ENCODE measurements at regions not wholly inside any gene's neighbourhood (a gene's known extent, or its start where the extent isn't known, plus 50 kb on each side); places are given as distances from the start of the nearest gene placed in this dataset.
"Not testable (repeated sequence)": the region's sequence is repeated elsewhere in the genome, so short reads cannot be mapped to it uniquely, and the experiment has no call there.

DNA sequence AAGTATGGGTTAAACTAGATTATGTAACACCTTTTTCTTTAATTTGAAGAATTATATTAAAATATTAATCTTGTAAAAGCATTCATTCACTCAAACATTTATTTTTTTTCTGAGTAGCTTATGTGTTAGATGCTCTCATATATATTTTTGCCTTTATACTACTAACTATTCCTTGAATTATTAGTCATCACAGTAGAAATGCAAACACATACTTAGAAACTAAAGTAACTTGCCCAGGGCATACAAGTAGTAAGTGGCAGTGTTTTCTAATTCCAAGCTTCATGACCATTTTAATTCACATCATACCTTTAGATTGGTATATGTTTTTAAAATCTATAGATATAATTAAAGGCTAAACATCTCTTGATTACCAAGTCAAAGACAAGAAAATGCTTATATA, 1271.0 kb downstream of the BRINP3 start:
- no peak overlapping the region for H3K4me3 ChIP-seq (ENCODE audit: low read depth, low read length)
- POLR2A ChIA-PET: no interaction called here
- TF ChIP-seq CTCF (IDR thresholded peaks at IDR 0.05; ENCODE audit: insufficient read depth, low read length, missing control alignments): no peak
- CTCF ChIA-PET: no interaction called here
- no peak for DNase-seq (ENCODE audit: low read depth, low spot score)

GRCh38 chr1:189211742-189212141, 1265.9 kb downstream of the BRINP3 start:
- POLR2A ChIA-PET: no interaction called here
- H3K4me3 ChIP-seq (ENCODE audit: low read depth, low read length): no peak overlapping the region
- CTCF ChIA-PET: no interaction called here
- no peak for DNase-seq (ENCODE audit: low read depth, low spot score)
- no peak for TF ChIP-seq CTCF (IDR thresholded peaks at IDR 0.05; ENCODE audit: insufficient read depth, low read length, missing control alignments)

DNA sequence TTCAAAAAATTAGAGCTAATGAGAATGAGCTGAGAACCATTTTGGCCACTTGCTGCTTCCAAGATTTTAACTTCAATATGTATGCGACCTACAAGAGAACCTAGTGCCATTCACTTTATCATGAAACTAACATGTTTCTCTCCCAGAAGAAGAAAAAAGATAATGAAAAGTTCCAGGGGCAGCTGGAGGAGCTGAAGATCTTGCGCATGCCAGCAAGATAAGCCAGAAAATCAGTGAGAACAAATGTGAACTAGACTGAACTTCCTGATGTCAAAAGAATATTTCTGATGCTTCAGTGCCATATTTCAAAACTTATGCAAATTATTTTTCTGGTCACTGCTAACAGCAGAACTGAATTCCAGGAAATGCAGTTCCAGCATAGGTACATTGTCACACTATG, 1265.1 kb downstream of the BRINP3 start:
- POLR2A ChIA-PET: no interaction called here
- DNase-seq (ENCODE audit: low read depth, low spot score): no peak
- H3K4me3 ChIP-seq (ENCODE audit: low read depth, low read length): no peak overlapping the region
- no peak for TF ChIP-seq CTCF (IDR thresholded peaks at IDR 0.05; ENCODE audit: insufficient read depth, low read length, missing control alignments)
- CTCF ChIA-PET: no interaction called here

DNA sequence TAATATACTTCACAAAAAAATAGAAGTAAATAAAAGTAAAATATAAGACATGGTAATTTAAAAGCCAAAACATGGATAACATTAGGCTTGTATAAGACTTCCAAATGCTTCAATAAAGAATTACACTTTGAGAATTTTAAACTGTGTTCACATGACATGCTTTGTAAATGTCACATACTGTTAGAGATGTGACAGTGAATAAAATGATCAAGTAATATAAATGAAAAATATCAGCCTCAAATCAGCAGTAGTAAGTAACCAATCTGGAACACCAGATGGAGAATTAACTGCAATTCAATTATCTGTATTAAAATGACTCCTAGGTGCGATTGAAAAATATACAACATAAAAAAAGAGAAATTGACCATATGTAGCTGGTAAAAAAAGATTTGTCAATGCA, 1260.8 kb downstream of the BRINP3 start:
- no peak for DNase-seq (ENCODE audit: low read depth, low spot score)
- no peak overlapping the region for H3K4me3 ChIP-seq (ENCODE audit: low read depth, low read length)
- POLR2A ChIA-PET: no interaction called here
- CTCF ChIA-PET: no interaction called here
- TF ChIP-seq CTCF (IDR thresholded peaks at IDR 0.05; ENCODE audit: insufficient read depth, low read length, missing control alignments): no peak

DNA sequence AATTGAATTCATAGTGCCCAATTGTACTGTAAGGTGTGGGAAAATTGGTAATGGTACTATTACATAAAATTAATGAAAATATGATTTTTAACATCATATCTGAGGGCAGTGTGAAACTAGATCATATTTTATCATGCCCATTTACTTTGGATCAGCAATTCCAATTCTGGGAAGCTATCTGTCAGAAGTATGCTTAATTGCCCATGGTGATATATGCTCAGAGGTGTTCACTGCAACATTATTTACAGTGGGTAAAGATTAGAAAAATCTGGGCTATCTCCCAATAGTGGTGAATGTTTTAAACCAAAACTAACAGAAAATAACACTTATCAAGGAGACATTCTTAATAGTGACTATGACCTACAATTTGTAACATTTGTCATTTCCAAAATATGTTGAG, 1260.0 kb downstream of the BRINP3 start:
- no peak for DNase-seq (ENCODE audit: low read depth, low spot score)
- POLR2A ChIA-PET: no interaction called here
- no peak overlapping the region for H3K4me3 ChIP-seq (ENCODE audit: low read depth, low read length)
- CTCF ChIA-PET: no interaction called here
- TF ChIP-seq CTCF (IDR thresholded peaks at IDR 0.05; ENCODE audit: insufficient read depth, low read length, missing control alignments): no peak

DNA sequence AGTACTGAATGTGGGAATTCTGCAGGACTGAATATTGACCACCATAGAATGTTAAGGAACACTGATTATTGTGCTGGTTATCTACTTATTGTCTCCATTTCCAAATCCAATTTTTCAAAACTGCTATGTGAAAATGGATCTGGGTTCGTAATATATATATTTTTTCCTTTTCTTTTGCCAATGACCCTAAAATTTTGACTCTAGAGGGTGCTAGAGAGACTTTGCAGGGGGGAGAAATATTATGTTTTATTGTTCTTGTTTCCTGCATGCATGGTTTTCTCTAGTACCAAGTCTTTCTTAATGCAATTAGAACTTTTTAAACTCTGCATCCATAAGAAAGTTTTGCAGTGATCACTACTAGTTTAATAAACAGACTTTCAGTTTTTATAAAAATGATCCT, 1256.9 kb downstream of the BRINP3 start:
- POLR2A ChIA-PET: no interaction called here
- CTCF ChIA-PET: interaction anchor here (1.3 kb wide), 1 partner anchor 16 kb away, joined by 3 read pairs; no protein-coding TSS in a partner anchor
- no peak overlapping the region for H3K4me3 ChIP-seq (ENCODE audit: low read depth, low read length)
- DNase-seq (ENCODE audit: low read depth, low spot score): no peak
- TF ChIP-seq CTCF (IDR thresholded peaks at IDR 0.05; ENCODE audit: insufficient read depth, low read length, missing control alignments): no peak

DNA sequence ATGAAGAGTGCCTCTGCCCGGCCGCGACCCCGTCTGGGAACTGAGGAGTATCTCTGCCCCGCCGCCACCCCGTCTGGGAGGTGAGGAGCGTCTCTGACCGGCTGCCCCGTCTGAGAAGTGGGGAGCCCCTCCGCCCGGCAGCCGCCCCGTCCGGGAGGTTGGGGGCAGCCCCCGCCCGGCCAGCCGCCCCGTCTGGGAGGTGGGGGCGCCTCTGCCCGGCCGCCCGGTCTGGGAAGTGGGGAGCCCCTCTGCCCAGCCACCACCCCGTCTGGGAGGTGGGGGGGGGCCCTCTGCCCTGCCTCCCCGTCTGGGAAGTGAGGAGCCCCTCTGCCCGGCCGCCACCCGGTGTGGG, 1251.9 kb downstream of the BRINP3 start:
- H3K4me3 ChIP-seq (ENCODE audit: low read depth, low read length); DNase-seq (ENCODE audit: low read depth, low spot score); CTCF ChIA-PET; POLR2A ChIA-PET: not testable (repeated sequence)
